HepG2 (cell line): ENCODE measurements at regions not wholly inside any gene's neighbourhood (a gene's known extent, or its start where the extent isn't known, plus 50 kb on each side); places are given as distances from the start of the nearest gene placed in this dataset.

Experiments
- HNRNPK ChIP-seq: fragments of 200-400 bp; formaldehyde crosslinking; IDR thresholded peaks from 2 replicates; pipeline ENCODE4 v1.6.1; 2018; ENCODE audit warnings: low read length, low read depth, moderate library complexity, mild to moderate bottlenecking; ENCODE audit not compliant: poor library complexity, severe bottlenecking
- MAFF ChIP-seq: IDR thresholded peaks from 2 replicates; pipeline ENCODE4 v1.6.1; 2011; ENCODE audit warnings: low read depth, low read length, improper control_type of control experiment
- NFIC ChIP-seq: IDR thresholded peaks from 2 replicates; pipeline ENCODE4 v1.6.1; 2012; ENCODE audit warnings: mild to moderate bottlenecking, low read length, inconsistent platforms
- SMC3 ChIP-seq: IDR thresholded peaks from 2 replicates; pipeline ENCODE4 v1.6.1; 2011; ENCODE audit warnings: low read length, improper control_type of control experiment
- ZBTB1 ChIP-seq: sonication (generic); formaldehyde crosslinking; IDR thresholded peaks from 2 replicates; pipeline ENCODE4 v1.4.0; 2020; ENCODE audit warnings: missing genetic modification reagents, borderline replicate concordance

GRCh38 chr12:42923156-42923555 lies 333.6 kb upstream of the PRICKLE1 start:
- TF ChIP-seq NFIC: no peak
- TF ChIP-seq SMC3: no peak
- TF ChIP-seq MAFF: no peak
- TF ChIP-seq HNRNPK: no peak
- no peak for TF ChIP-seq ZBTB1 (CRISPR knock-in tag)
